Activated CD4-positive, alpha-beta memory T cell treated with anti-CD3 and anti-CD28 coated beads for 36 hours (primary cell): ENCODE measurements at regions not wholly inside any gene's neighbourhood (a gene's known extent, or its start where the extent isn't known, plus 50 kb on each side); places are given as distances from the start of the nearest gene placed in this dataset.

Experiments
- CTCF ChIA-PET: fragments of 350-600 bp; sonication (Branson Sonifier 250); formaldehyde crosslinking; loops from one replicate; lab custom pipeline; 2021; ENCODE audit warnings: antibody characterized with exemption, inconsistent platforms; lab: Charles Lee
- POLR2A ChIA-PET: fragments of 350-600 bp; sonication (Branson Sonifier 250); formaldehyde crosslinking; loops from one replicate; lab custom pipeline; 2021; ENCODE audit warnings: antibody characterized with exemption; lab: Charles Lee
- DNase-seq: peaks from one replicate; pipeline ENCODE4 v3.0.0-alpha.2; 2020
- H3K27ac Mint-ChIP-seq: one replicate; pipeline ENCODE4 v1.8.0; 2021; ENCODE audit warnings: mixed read lengths
- H3K27me3 Mint-ChIP-seq: one replicate; pipeline ENCODE4 v1.8.0; 2021; ENCODE audit warnings: mixed read lengths
- H3K36me3 Mint-ChIP-seq: one replicate; pipeline ENCODE4 v1.8.0; 2021; ENCODE audit warnings: mixed read lengths
- H3K4me1 Mint-ChIP-seq: one replicate; pipeline ENCODE4 v1.8.0; 2021; ENCODE audit warnings: low read depth, mixed read lengths
- H3K4me3 Mint-ChIP-seq: one replicate; pipeline ENCODE4 v1.8.0; 2021; ENCODE audit warnings: mild to moderate bottlenecking, mixed read lengths
- H3K9me3 Mint-ChIP-seq: one replicate; pipeline ENCODE4 v1.8.0; 2021; ENCODE audit warnings: mixed read lengths
- intact Hi-C: fragments of 100-400 bp; cut with micrococcal nuclease; formaldehyde crosslinking; loops from one replicate; pipeline ENCODE4 v1.15.1; 2023

DNA sequence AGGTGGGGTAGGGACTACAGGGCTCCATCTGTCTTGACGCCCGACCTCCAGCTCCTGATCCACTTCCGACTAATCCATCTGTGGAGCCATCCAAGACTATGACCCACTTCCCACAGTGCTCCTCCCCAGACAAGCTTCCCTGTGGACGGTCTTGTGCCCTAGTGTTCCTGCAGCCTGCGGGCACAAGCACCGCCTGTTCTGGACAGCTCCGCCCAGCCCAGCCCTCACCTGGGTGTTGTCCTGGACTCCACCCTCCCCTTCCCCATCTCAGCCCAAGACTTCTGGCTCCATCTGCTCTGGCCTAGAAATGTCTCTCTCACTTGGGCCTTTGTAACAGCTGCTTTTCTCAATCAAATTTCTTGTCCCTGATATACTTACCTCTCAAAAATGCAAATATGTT, 102.0 kb downstream of the MAFB start:
- no peaks in the 10 kb centered on the region for H3K36me3 Mint-ChIP-seq
- intact Hi-C loops: no loop called here
- peaks cover 18% of the 10 kb centered on the region for H3K27me3 Mint-ChIP-seq
- H3K4me1 Mint-ChIP-seq: no peaks in the 10 kb centered on the region
- no peak overlapping the region for H3K27ac Mint-ChIP-seq
- DNase-seq: no peak
- H3K4me3 Mint-ChIP-seq: no peak overlapping the region
- ChIA-PET CTCF (no interaction called here), POLR2A (no interaction called here)
- no peaks in the 10 kb centered on the region for H3K9me3 Mint-ChIP-seq

DNA sequence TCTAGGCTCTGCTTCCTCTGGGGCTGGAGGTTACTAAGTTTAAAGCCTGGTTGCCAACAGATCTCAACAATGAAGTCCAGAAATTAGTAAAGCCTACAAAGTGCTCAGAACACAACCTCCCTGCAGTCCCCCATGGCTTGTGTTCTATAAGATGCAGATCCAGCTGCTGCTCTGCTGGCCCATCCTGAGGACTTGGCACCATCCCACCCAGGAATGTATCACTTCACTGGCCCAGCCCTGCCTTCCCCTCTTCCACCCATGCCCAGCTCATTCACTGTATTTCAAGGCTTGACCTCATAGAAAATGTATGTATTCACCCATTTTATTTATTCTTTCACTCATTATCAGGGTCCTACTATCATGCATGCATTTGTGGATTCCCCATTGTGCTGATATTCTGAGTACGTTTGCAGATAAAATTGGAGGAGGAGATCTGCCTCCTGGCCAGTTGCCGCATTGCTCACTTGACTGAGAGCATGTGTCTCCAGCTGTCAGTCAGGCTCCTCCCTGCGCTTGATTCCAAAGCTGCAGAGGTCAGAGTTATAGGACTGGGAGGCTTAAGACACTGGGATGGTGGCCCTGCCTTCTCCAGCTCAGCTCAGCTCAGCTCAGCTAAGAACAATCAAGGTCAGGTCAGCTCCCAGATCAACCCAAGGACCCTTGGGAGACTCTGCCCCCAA, 104.8 kb downstream of the MAFB start:
- Mint-ChIP-seq H3K9me3 (no peaks in the 10 kb centered on the region), H3K27ac (no peak overlapping the region), H3K4me1 (no peaks in the 10 kb centered on the region), H3K4me3 (no peak overlapping the region), H3K36me3 (no peaks in the 10 kb centered on the region), H3K27me3 (peaks cover 7% of the 10 kb centered on the region)
- CTCF ChIA-PET: no interaction called here
- no peak for DNase-seq
- intact Hi-C loops: no loop called here
- POLR2A ChIA-PET: no interaction called here

DNA sequence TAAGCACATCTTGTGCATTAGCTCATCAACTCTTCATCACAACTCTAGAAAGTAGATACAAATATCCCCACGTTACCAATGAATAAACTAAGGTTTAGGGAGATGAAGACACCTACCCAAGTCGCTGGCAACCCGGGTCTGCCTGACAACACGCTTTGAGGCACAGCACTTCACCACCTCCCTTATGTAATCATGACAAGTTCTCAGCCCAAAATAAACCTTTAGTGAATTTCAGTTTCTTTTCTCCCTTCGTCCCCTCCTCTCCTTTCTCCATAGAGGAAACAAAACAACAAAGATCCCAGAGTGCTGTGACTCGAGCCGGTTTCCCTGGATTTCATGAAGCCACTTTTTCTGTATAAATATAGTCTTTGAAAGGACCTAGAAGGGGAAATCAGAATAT, 105.4 kb downstream of the MAFB start:
- Mint-ChIP-seq H3K4me3 (no peak overlapping the region), H3K4me1 (no peaks in the 10 kb centered on the region), H3K27me3 (peaks cover under 1% of the 10 kb centered on the region), H3K36me3 (no peaks in the 10 kb centered on the region), H3K9me3 (no peaks in the 10 kb centered on the region), H3K27ac (no peak overlapping the region)
- ChIA-PET POLR2A (no interaction called here), CTCF (no interaction called here)
- intact Hi-C loops: no loop called here
- DNase-seq: no peak

DNA sequence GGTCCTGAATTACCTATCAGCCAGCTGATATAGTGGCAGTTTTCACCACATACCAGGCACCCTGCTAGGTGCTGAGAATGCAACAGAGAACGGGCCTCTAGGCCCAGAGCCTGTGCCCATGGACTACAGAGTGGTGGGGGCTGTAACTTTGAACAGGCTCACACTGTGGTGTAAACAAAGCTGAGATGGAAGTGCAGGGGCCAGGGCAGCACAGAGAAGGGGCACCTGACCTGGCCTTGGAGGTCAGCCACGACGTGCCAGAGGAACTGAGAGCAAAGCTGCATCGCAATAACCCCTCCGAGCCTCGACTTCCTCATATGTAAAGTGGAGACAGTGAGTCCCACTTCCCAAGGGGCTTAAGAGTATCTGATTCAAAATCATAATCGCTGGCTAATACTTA, 105.8 kb downstream of the MAFB start:
- ChIA-PET CTCF (no interaction called here), POLR2A (no interaction called here)
- no peaks in the 10 kb centered on the region for H3K27me3 Mint-ChIP-seq
- H3K27ac Mint-ChIP-seq: no peak overlapping the region
- H3K4me3 Mint-ChIP-seq: no peak overlapping the region
- intact Hi-C loops: no loop called here
- H3K9me3 Mint-ChIP-seq: no peaks in the 10 kb centered on the region
- DNase-seq: no peak
- no peaks in the 10 kb centered on the region for H3K4me1 Mint-ChIP-seq
- no peaks in the 10 kb centered on the region for H3K36me3 Mint-ChIP-seq

DNA sequence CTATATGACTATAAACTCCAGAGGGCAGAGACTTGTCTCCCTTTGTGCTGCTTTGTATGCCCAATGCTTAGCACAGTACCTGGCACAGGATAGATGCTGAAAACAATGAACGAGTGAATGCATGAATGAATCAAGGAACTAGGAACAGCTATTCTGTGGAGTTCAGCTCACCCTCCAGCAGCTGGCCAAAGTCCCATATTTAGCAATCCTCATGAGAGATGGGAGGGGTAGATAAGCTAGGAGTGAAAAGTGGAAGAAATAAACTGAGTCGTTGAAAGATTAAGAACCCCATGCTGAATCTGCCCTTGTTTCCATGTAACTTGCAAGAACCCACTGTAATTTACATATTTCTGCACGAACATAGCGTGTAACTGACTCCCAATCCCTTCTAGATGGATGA, 106.5 kb downstream of the MAFB start:
- CTCF ChIA-PET: no interaction called here
- no peak overlapping the region for H3K27ac Mint-ChIP-seq
- no peak for DNase-seq
- no peaks in the 10 kb centered on the region for H3K27me3 Mint-ChIP-seq
- H3K4me1 Mint-ChIP-seq: no peaks in the 10 kb centered on the region
- H3K9me3 Mint-ChIP-seq: no peaks in the 10 kb centered on the region
- no peak overlapping the region for H3K4me3 Mint-ChIP-seq
- intact Hi-C loops: no loop called here
- H3K36me3 Mint-ChIP-seq: no peaks in the 10 kb centered on the region
- POLR2A ChIA-PET: no interaction called here

DNA sequence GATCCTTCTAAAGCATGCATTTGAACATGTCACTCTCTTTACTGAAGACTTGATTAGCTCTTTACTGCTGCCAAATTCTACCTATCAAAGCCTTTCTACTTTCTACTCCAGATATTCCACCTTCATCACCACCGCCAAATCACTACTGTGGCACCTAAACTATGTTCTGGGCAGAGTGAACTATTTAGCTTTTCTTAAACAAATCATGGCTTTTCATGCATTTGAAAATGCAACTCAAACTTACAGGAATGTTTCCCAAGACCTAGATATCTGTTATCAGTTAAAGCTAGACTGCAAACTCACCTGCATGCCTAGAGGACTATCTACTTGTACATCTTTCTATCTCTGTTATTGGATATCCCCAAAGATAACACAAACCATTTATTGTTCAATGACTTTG, 109.3 kb downstream of the MAFB start:
- Mint-ChIP-seq H3K36me3 (no peaks in the 10 kb centered on the region), H3K27me3 (no peaks in the 10 kb centered on the region), H3K4me3 (no peak overlapping the region), H3K4me1 (no peaks in the 10 kb centered on the region), H3K9me3 (no peaks in the 10 kb centered on the region), H3K27ac (no peak overlapping the region)
- ChIA-PET POLR2A (no interaction called here), CTCF (interaction anchor here (0.5 kb wide), 1 partner anchor 79 kb away, joined by 3 read pairs; no protein-coding TSS in a partner anchor)
- no peak for DNase-seq
- intact Hi-C loops: no loop called here

DNA sequence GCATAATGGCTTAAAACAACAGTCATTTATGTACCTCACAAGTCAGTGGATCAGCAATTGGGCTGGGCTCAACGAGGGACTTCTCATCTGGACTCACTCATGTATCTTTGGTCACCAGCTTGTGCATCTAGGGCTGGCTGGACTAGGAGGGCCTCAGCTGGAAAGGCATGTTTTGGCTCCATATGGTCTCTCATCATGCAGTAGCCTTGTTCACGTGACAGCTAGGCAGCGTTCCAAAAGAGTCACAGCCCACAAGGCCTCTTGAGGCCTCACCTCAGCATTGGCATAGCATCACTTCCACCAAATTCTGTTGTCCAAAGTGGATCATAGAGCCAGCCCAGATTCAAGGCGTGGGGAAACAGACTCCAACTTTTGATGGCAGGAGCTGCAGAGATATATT, 110.1 kb downstream of the MAFB start:
- no peak for DNase-seq
- H3K4me3 Mint-ChIP-seq: no peak overlapping the region
- no peaks in the 10 kb centered on the region for H3K36me3 Mint-ChIP-seq
- no peaks in the 10 kb centered on the region for H3K4me1 Mint-ChIP-seq
- H3K27ac Mint-ChIP-seq: no peak overlapping the region
- CTCF ChIA-PET: no interaction called here
- intact Hi-C loops: no loop called here
- H3K9me3 Mint-ChIP-seq: no peaks in the 10 kb centered on the region
- H3K27me3 Mint-ChIP-seq: no peaks in the 10 kb centered on the region
- POLR2A ChIA-PET: no interaction called here

DNA sequence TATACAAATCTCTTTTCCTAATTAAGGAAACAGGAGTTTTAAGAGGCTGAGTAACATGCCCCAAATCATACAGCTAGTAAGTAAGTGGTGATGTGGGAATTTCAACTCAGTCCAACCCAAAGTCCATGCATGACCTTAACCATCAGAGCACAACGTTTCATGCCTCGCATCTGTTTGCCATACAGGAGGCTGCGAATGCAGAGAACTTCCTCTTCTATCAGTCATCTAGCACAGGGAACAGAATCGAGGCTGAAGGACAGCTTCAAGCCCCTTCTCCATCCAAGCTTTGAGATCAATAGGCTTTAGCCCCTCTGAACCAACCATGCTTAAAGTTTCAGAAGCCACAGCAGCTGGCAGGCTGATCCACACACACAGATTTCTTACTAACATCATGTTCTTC, 113.2 kb downstream of the MAFB start:
- H3K27ac Mint-ChIP-seq: no peak overlapping the region
- POLR2A ChIA-PET: no interaction called here

DNA sequence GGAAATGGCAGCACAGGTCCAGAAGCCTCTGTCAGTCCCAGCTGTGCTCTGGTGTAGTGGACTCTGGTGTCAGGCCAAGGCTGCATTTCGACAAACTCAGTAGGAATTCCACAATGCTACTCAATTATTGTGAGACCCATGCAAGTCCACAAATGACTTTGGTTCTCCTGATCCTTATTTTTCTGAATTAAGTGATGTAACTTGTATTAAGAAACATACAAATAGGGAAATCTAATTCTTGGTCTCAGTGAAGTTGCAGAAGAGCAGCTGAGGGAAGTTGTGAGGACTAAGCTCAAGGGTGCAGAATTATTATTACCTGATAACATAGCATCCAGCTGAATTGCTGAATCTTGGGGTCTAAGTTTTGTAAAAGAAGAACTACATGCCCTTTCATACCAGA, 116.8 kb downstream of the MAFB start:
- POLR2A ChIA-PET: no interaction called here
- no peaks in the 10 kb centered on the region for H3K9me3 Mint-ChIP-seq
- CTCF ChIA-PET: no interaction called here
- no peaks in the 10 kb centered on the region for H3K36me3 Mint-ChIP-seq
- intact Hi-C loops: no loop called here
- no peak for DNase-seq
- no peaks in the 10 kb centered on the region for H3K27me3 Mint-ChIP-seq
- H3K27ac Mint-ChIP-seq: no peak overlapping the region
- no peak overlapping the region for H3K4me3 Mint-ChIP-seq
- H3K4me1 Mint-ChIP-seq: no peaks in the 10 kb centered on the region

More for the DNA sequence above, 113.2 kb downstream of the MAFB start:
- no peaks in the 10 kb centered on the region for H3K4me1 Mint-ChIP-seq
- H3K27me3 Mint-ChIP-seq: no peaks in the 10 kb centered on the region
- CTCF ChIA-PET: no interaction called here
- intact Hi-C loops: no loop called here
- no peak for DNase-seq
- no peaks in the 10 kb centered on the region for H3K9me3 Mint-ChIP-seq
- H3K36me3 Mint-ChIP-seq: no peaks in the 10 kb centered on the region
- H3K4me3 Mint-ChIP-seq: no peak overlapping the region

DNA sequence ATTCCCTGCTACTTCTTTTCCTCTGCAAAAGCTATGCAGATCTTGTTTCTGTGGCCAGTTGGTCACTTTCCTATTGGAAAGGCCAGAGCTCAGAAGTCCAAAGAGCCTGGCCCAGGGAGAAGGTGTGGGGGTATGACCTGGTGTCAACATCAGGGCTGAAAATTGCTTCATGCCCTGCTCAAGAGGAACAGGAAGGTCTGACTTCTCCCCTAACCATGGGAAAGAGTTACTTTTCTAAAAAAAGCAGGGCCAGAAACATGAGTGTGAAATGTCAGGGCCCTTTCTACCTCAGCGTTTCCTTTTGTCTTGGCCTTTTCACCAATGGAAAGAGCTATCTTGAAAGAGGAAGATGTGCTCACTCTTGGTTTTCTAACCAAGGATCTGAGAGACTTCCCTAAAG, 117.4 kb downstream of the MAFB start:
- no peak for DNase-seq
- intact Hi-C loops: no loop called here
- H3K27me3 Mint-ChIP-seq: peaks cover 1% of the 10 kb centered on the region
- ChIA-PET CTCF (no interaction called here), POLR2A (interaction anchor here (0.7 kb wide), 1 partner anchor 75 kb away, joined by 4 read pairs; no protein-coding TSS in a partner anchor)
- no peak overlapping the region for H3K27ac Mint-ChIP-seq
- H3K4me1 Mint-ChIP-seq: no peaks in the 10 kb centered on the region
- H3K9me3 Mint-ChIP-seq: no peaks in the 10 kb centered on the region
- H3K4me3 Mint-ChIP-seq: no peak overlapping the region
- no peaks in the 10 kb centered on the region for H3K36me3 Mint-ChIP-seq

DNA sequence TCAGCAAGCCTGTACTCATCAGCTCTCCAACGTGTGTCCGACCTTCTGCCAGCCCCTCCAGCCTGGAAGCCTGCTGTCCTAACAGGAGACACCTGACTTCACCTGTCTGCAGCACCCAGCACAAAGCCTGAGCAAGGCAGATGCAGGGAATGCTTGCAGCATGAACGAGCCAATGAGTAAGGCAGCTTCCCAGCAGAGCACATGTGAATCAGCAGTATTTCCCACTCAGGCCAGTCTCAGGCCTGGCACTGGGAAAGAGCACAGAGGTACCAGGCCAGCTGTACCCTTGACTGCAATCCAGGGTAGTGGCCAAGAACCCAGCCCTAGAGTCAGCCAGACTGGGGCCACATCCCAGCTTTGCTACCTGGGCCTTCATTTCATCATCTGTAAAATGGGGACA, 120.8 kb downstream of the MAFB start:
- H3K27ac Mint-ChIP-seq: no peak overlapping the region
- no peaks in the 10 kb centered on the region for H3K36me3 Mint-ChIP-seq
- intact Hi-C loops: no loop called here
- H3K4me3 Mint-ChIP-seq: no peak overlapping the region
- H3K4me1 Mint-ChIP-seq: no peaks in the 10 kb centered on the region
- H3K27me3 Mint-ChIP-seq: peaks cover 1% of the 10 kb centered on the region
- POLR2A ChIA-PET: no interaction called here
- no peak for DNase-seq
- CTCF ChIA-PET: no interaction called here
- H3K9me3 Mint-ChIP-seq: no peaks in the 10 kb centered on the region

DNA sequence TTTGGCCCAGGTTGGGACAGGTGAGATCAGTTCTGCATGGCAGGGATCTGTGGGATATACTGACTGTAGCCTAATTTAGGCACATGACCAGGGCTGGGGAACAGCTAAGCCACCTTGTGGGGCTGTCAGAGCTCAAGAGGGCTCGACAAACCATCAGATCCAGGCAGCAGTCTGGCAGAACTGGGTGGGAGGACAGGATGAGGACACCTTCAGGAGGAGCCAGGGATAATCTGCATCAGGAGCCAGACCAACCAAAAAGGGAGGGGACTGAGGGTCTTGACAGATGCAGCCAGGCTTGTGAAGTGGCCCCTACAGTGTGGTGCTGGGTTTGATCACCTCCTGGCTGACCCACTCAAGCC, 123.4 kb downstream of the MAFB start:
- no peaks in the 10 kb centered on the region for H3K36me3 Mint-ChIP-seq
- no peak overlapping the region for H3K27ac Mint-ChIP-seq
- H3K9me3 Mint-ChIP-seq: no peaks in the 10 kb centered on the region
- ChIA-PET POLR2A (no interaction called here), CTCF (no interaction called here)
- no peaks in the 10 kb centered on the region for H3K4me1 Mint-ChIP-seq
- no peak overlapping the region for H3K4me3 Mint-ChIP-seq
- DNase-seq: no peak
- peaks cover 1% of the 10 kb centered on the region for H3K27me3 Mint-ChIP-seq
- intact Hi-C loops: no loop called here

DNA sequence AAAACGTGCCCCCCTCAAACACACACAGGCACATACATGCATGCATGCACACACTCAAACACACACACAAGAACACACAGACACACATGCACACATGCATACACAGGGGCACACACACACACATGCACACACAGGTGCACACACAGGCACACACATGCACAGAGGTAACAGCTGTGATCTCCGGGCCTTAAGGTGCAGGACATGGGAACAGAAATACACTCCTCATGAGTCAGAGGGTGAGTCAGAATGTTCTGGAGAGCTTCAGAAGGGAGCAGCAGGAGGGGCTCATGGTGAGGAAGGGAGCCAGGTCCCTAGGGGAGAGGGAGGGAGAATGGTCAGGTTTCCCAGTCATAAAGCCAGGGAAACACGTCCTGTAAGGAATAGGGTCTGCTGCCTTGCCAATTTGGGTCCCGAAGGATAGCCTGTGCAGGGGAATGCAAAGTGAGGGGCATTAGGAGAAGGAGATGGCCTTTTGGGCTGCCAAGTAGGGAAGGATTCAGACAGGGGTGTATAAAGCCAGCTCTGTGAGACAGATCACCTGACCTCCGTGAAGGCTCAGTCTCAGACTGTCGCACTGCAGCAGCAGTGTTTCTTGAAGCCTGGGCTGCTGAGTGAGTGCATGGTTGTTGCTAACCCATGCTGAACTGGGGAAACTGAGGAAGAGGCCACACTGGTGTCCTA, 123.9 kb downstream of the MAFB start:
- no peaks in the 10 kb centered on the region for H3K36me3 Mint-ChIP-seq
- no peaks in the 10 kb centered on the region for H3K9me3 Mint-ChIP-seq
- H3K27ac Mint-ChIP-seq: no peak overlapping the region
- intact Hi-C loops: no loop called here
- no peak overlapping the region for H3K4me3 Mint-ChIP-seq
- ChIA-PET POLR2A (no interaction called here), CTCF (no interaction called here)
- H3K27me3 Mint-ChIP-seq: peaks cover 1% of the 10 kb centered on the region
- no peaks in the 10 kb centered on the region for H3K4me1 Mint-ChIP-seq
- DNase-seq: no peak
